ENCODE measurements at regions not wholly inside any gene's neighbourhood (a gene's known extent, or its start where the extent isn't known, plus 50 kb on each side); places are given as distances from the start of the nearest gene placed in this dataset.

GRCh38 chr4:127251423-127251822 lies 381.3 kb upstream of the INTU start:
- TF ChIP-seq CTCF (IDR thresholded peaks at IDR 0.05) (no peak), POLR2A (IDR thresholded peaks at IDR 0.05) (no peak), EP300 (IDR thresholded peaks at IDR 0.05) (no peak), POLR2AphosphoS5 (IDR thresholded peaks at IDR 0.05) (no peak)
